ENCODE measurements at regions not wholly inside any gene's neighbourhood (a gene's known extent, or its start where the extent isn't known, plus 50 kb on each side); places are given as distances from the start of the nearest gene placed in this dataset.

DNA sequence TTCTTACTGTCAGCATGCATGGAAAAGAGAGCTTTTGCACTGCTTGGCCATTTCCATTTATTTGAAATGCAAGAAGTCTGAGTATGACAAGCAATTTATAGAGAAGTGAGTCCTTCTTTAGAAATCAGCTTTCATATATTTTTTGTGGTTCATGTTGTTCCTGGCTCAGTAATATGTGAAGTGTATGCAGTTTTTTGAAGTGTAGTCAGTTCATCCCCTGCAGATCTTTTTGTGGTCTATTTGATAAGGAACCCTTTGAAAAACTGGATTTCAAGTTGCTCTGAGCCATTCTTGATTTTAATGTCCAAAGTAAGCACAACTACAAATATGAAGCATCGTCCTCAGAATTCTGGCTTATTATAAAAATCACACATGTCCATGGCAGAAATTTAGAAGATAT is 294.1 kb upstream of the SMC2 start:
- H3K4me3 ChIP-seq: no peak overlapping the region
- no peak for ATAC-seq
- WGBS (ENCODE audit: insufficient coverage, low coverage, low lambda C conversion rate, missing lambda C conversion rate): 33% methylated on average over 1 of the region's 1 CpG
- H3K27ac ChIP-seq: no peak overlapping the region
- H3K4me1 ChIP-seq: no peaks in the 10 kb centered on the region
- no peaks in the 10 kb centered on the region for H3K36me3 ChIP-seq
- H3K9me3 ChIP-seq: no peaks in the 10 kb centered on the region
- H3K27me3 ChIP-seq: no peaks in the 10 kb centered on the region
- intact Hi-C loops (cut with DNase I): no loop called here
- DNase-seq: no peak
- TF ChIP-seq, protein P1, sequence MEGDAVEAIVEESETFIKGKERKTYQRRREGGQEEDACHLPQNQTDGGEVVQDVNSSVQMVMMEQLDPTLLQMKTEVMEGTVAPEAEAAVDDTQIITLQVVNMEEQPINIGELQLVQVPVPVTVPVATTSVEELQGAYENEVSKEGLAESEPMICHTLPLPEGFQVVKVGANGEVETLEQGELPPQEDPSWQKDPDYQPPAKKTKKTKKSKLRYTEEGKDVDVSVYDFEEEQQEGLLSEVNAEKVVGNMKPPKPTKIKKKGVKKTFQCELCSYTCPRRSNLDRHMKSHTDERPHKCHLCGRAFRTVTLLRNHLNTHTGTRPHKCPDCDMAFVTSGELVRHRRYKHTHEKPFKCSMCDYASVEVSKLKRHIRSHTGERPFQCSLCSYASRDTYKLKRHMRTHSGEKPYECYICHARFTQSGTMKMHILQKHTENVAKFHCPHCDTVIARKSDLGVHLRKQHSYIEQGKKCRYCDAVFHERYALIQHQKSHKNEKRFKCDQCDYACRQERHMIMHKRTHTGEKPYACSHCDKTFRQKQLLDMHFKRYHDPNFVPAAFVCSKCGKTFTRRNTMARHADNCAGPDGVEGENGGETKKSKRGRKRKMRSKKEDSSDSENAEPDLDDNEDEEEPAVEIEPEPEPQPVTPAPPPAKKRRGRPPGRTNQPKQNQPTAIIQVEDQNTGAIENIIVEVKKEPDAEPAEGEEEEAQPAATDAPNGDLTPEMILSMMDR (IDR thresholded peaks at IDR 0.05): no peak
- no peak for TF ChIP-seq POLR2A (IDR thresholded peaks at IDR 0.05)

DNA sequence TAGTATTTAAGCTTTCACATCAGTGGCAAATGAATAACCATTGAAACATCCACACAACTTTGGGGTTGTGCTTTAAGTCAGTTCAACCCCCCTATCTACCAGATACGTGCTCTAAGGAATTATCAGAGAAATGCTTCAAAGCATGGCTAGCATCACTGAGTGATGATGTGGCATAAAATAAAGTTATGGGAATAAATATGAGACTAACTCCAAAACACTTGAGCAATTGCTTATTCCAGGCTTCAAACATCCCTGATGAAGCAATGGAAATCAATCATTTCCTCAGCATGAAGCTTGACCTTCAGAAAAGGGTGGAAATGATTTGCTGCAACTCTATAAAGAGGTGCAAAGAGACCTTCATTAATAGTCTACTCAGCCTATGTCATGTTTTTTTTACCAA is 292.0 kb upstream of the SMC2 start:
- WGBS (ENCODE audit: insufficient coverage, low coverage, low lambda C conversion rate, missing lambda C conversion rate): 61% methylated on average over 1 of the region's 1 CpG
- no peak for TF ChIP-seq POLR2A (IDR thresholded peaks at IDR 0.05)
- TF ChIP-seq, protein P1 (IDR thresholded peaks at IDR 0.05): no peak
- Histone ChIP-seq H3K27me3 (no peaks in the 10 kb centered on the region), H3K4me3 (no peak overlapping the region), H3K9me3 (no peaks in the 10 kb centered on the region), H3K36me3 (no peaks in the 10 kb centered on the region), H3K27ac (no peak overlapping the region), H3K4me1 (no peaks in the 10 kb centered on the region)
- ATAC-seq (no peak), DNase-seq (no peak)
- intact Hi-C loops (cut with DNase I): no loop called here

DNA sequence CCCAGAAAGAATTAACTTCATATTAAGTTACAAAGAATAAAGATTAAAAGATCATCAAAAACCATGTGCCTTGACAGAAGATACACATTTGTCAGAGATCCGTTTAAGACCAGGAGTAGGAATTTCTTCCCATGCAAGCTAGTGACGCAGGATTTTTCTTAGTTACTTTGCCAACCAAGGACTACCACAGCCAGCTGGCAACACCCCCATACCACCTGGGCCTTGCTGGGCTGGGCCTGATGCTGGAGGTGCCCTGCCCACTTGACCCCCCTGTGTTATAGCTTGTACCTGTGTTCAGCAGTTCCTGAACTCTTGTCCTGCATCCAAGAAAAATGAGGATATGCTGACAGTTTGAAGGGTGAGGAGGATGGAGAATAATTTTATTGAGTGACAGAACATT is 290.9 kb upstream of the SMC2 start:
- Histone ChIP-seq H3K4me3 (no peak overlapping the region), H3K9me3 (no peaks in the 10 kb centered on the region), H3K27me3 (no peaks in the 10 kb centered on the region), H3K4me1 (no peaks in the 10 kb centered on the region), H3K36me3 (no peaks in the 10 kb centered on the region), H3K27ac (no peak overlapping the region)
- intact Hi-C loops (cut with DNase I): no loop called here
- ATAC-seq: no peak
- WGBS (ENCODE audit: insufficient coverage, low coverage, low lambda C conversion rate, missing lambda C conversion rate): 70% methylated on average over 2 of the region's 2 CpGs
- DNase-seq: no peak
- TF ChIP-seq POLR2A (IDR thresholded peaks at IDR 0.05): no peak
- TF ChIP-seq, protein P1 (IDR thresholded peaks at IDR 0.05): no peak

DNA sequence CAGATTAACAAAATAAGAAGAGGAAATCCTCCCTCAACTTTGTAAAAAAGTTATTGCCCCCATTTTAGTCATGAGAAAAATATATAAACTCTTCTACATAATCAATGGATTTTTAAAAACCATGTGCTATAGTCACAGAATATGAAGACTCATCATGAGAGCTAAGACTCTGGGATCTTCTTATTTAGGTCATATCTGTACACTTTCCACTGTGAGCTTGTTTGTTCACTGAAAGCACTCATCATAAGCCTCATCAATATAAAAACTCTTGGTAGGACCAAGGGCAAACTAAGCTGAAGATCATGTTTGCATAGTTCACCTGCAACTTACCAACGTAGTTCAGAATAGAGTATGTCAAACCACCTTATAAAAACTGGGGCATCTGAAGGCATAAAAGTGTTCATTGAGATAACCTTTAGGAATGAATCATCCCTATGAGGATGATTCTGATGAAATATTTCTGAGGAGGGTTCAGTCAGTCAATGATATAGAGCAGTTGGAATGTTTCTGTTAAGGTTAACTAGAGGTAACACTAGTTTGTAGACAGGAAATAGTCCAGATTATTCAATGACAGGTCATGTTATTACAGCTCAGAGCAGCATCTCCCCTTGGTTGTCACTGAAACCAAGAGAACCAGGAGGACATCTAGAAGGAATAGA is 289.9 kb upstream of the SMC2 start:
- Histone ChIP-seq H3K27ac (no peak overlapping the region), H3K4me1 (no peaks in the 10 kb centered on the region), H3K36me3 (no peaks in the 10 kb centered on the region), H3K9me3 (no peaks in the 10 kb centered on the region), H3K4me3 (no peak overlapping the region), H3K27me3 (no peaks in the 10 kb centered on the region)
- DNase-seq (no peak), ATAC-seq (no peak)
- intact Hi-C loops (cut with DNase I): no loop called here
- TF ChIP-seq, protein P1 (IDR thresholded peaks at IDR 0.05): no peak
- TF ChIP-seq POLR2A (IDR thresholded peaks at IDR 0.05): no peak
- WGBS (ENCODE audit: insufficient coverage, low coverage, low lambda C conversion rate, missing lambda C conversion rate): 14% methylated on average over 1 of the region's 1 CpG

DNA sequence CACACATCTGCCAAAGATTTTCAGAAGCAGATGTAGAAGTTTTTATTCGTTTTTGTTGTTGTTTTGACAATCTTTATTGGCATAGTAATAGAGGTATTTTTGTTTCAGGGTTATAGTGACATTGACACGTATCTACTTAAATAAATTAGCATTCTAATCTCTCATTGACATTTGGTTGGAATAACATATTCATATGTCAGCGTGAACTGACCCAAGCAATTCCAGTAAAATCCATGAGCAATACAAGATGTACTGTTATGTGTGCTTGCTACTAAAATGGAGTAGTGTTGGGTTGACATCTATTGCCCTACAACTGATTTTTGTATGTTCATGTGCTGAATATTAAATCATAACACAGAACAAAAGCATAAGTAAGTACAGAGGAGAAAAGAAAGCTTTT is 284.4 kb upstream of the SMC2 start:
- no peaks in the 10 kb centered on the region for H3K36me3 ChIP-seq

More for the DNA sequence above, 284.4 kb upstream of the SMC2 start:
- WGBS (ENCODE audit: insufficient coverage, low coverage, low lambda C conversion rate, missing lambda C conversion rate): 37% methylated on average over 3 of the region's 3 CpGs
- Histone ChIP-seq H3K4me1 (no peaks in the 10 kb centered on the region), H3K9me3 (no peaks in the 10 kb centered on the region), H3K27ac (no peak overlapping the region), H3K4me3 (no peak overlapping the region), H3K27me3 (no peaks in the 10 kb centered on the region)
- ATAC-seq: no peak
- intact Hi-C loops (cut with DNase I): no loop called here
- no peak for DNase-seq
- TF ChIP-seq, protein P1 (IDR thresholded peaks at IDR 0.05): no peak
- no peak for TF ChIP-seq POLR2A (IDR thresholded peaks at IDR 0.05)

Measured in right lobe of liver (tissue), 6 donors.